Pancreas (tissue), 10 donors: ENCODE measurements at regions not wholly inside any gene's neighbourhood (a gene's known extent, or its start where the extent isn't known, plus 50 kb on each side); places are given as distances from the start of the nearest gene placed in this dataset.

Source experiments
- ATAC-seq, 4 donors: fragments of 200-7000 bp; cut with Tn5 transposase; one replicate each; pipeline versions ENCODE4 v1.8.0 to v1.9.1; 2020; ENCODE audit warnings: mild to moderate bottlenecking in 4 of 4, moderate library complexity in 4 of 4
- DNase-seq, 6 donors: peaks; one replicate each; pipeline ENCODE4 v3.0.0-alpha.2; 2020
- FAIRE-seq: peaks from 2 replicates; lab custom pipeline; 2012; peaks lifted over from hg19 to GRCh38; lab: Jason Lieb, UNC
- H3K27ac ChIP-seq, 4 donors: fragments of 200-600 bp; sonication (generic); 1 replicate in 3 of 4; 2 replicates in 1 of 4; pipeline versions ENCODE4 v1.5.0 to v1.8.0; 2020
- H3K27me3 ChIP-seq, 4 donors: fragments of 200-600 bp; one replicate each; pipeline ENCODE4 v1.8.0; 2021
- H3K36me3 ChIP-seq, 3 donors: fragments of 200-600 bp; sonication (generic) in 1 of 3; one replicate each; pipeline versions ENCODE4 v1.5.0 to v1.8.0; 2020 to 2021
- H3K4me1 ChIP-seq, 3 donors: fragments of 200-600 bp; one replicate each; pipeline ENCODE4 v1.8.0; 2021
- H3K4me3 ChIP-seq, 4 donors: fragments of 200-600 bp; sonication (generic) in 2 of 4; one replicate each; pipeline versions ENCODE4 v1.5.0 to v1.8.0; 2020 to 2021
- H3K9me3 ChIP-seq, 4 donors: fragments of 200-600 bp; one replicate each; pipeline ENCODE4 v1.8.0; 2021
- WGBS, 2 donors: extraction: QIAGEN DNeasy Blood & Tissue Kit; methylation state at CpG; one replicate each; pipeline ENCODE4 v1.1.7; 2013; 5-methylcytosine and 5-hydroxymethylcytosine counted together
- intact Hi-C, 3 donors: fragments of 100-400 bp; cut with DNase I; formaldehyde crosslinking; loops; one replicate each; pipeline versions ENCODE4 v1.11.1 to v1.14.2; 2022
- TF ChIP-seq, protein P1 (sequence below), 4 donors: fragments of 200-600 bp; sonication (generic) in 3 of 4; IDR thresholded peaks; one replicate each; pipeline versions ENCODE4 v1.5.0 to v1.8.0; 2021; ENCODE audit warnings: antibody characterized with exemption in 4 of 4
- donor health status: healthy with polysubstance abuse.
- donor health status: DM: no; HTN: no; CAD: no; lungs with moderate emphysema.
- donor health status: DM: no; HTN: no; CAD: no.
- donor health status: control.
- donor health status: control.
- donor health status: Bipolar disorder and iron deficiency.
- donor health status: DM: yes; HTN: yes; CAD: no.
- donor health status: DM: no; HTN: no; CAD: no.
- donor health status: DM: no; HTN: no; CAD: no.
- donor health status: DM: yes; HTN: yes; CAD: no.

DNA sequence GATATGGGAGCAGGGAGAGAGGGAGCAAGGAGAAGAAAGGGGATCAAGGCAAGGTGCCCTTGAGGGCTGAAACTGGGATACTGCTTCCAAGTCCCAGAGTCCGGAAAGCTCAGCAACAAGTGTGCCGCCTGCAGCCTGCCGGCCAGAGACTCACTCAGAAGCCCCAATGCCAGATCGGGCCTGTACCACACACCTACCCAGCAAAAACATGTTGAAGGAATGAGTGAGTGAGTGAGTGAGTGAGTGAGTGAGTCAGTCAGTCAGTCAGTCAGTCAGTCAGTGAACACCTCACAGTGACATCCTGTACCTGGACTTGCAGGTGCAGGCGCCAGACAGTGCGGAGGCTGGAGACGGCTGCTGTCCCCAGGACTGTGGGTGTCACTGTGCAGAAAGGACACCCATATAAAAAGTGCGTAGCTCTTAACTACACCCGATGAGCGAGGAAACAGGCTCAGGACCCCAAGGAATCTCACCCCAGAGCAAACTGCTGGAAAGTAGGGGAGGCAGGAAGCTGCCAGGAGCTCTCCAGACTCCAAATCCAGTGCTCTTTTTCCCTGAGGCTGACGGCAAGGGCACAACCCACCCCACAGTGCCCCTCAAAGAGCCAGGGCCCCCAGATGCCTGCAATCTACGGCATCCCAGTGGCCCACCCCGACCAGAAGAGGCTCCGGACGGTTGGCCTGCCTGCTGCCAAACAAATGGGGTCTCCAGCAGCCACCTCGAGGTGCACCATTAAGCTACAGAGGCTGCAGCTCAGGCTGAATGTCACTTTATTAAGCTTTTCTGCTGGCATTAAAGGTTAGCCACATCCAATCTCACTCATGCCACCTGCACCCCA is 261.7 kb downstream of the NPHP4 start:
- peak in 2 of 6 donors; percentile 35 to 37 for DNase-seq
- H3K27ac ChIP-seq: no peak overlapping the region
- no peaks in the 10 kb centered on the region for H3K36me3 ChIP-seq
- H3K4me1 ChIP-seq: no peaks in the 10 kb centered on the region
- FAIRE-seq: no peak
- no peak for ATAC-seq
- H3K9me3 ChIP-seq: no peaks in the 10 kb centered on the region
- TF ChIP-seq, protein P1, sequence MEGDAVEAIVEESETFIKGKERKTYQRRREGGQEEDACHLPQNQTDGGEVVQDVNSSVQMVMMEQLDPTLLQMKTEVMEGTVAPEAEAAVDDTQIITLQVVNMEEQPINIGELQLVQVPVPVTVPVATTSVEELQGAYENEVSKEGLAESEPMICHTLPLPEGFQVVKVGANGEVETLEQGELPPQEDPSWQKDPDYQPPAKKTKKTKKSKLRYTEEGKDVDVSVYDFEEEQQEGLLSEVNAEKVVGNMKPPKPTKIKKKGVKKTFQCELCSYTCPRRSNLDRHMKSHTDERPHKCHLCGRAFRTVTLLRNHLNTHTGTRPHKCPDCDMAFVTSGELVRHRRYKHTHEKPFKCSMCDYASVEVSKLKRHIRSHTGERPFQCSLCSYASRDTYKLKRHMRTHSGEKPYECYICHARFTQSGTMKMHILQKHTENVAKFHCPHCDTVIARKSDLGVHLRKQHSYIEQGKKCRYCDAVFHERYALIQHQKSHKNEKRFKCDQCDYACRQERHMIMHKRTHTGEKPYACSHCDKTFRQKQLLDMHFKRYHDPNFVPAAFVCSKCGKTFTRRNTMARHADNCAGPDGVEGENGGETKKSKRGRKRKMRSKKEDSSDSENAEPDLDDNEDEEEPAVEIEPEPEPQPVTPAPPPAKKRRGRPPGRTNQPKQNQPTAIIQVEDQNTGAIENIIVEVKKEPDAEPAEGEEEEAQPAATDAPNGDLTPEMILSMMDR (IDR thresholded peaks at IDR 0.05): no peak
- intact Hi-C loops: no loop called here
- no peak overlapping the region for H3K4me3 ChIP-seq
- H3K27me3 ChIP-seq: peaks cover 0 to 4% (median 0%) of the 10 kb centered on the region in 4 donors
- WGBS, 2 donors: 79 to 81% methylated on average over 16 of the region's 16 CpGs

DNA sequence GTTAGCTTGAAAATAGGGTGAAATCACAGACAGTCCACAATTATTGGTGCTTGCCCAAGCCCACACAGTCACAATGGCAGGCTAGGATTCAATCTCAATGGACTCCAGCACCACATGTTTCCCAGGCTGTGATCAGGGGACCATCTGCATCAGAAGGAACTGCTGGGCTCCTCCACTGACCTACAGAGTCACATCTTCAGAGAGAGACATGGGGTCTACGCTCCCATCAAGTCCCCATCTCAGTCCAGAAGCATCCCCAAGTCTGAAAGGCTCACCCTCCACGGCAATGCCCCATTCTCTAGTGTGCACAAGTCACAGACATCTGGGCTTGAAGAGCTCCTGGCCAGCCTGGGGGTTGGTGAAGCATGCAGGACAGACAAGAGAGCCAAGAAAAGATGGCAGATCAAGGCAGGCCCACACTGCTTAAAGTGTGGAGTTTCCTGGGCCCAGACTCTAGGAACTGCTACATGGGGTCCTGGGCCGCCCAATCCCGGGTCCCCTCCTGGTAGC is 262.5 kb downstream of the NPHP4 start:
- ATAC-seq (no peak), DNase-seq (peak in 1 of 6 donors; percentile 29), FAIRE-seq (no peak)
- Histone ChIP-seq H3K4me1 (no peaks in the 10 kb centered on the region), H3K27ac (no peak overlapping the region), H3K27me3 (peaks cover 0 to under 1% (median 0%) of the 10 kb centered on the region in 4 donors), H3K9me3 (no peaks in the 10 kb centered on the region), H3K36me3 (no peaks in the 10 kb centered on the region), H3K4me3 (no peak overlapping the region)
- intact Hi-C loops: no loop called here
- 85 to 92% methylated on average over 4 of the region's 4 CpGs for WGBS, 2 donors
- TF ChIP-seq, protein P1 (IDR thresholded peaks at IDR 0.05): no peak

DNA sequence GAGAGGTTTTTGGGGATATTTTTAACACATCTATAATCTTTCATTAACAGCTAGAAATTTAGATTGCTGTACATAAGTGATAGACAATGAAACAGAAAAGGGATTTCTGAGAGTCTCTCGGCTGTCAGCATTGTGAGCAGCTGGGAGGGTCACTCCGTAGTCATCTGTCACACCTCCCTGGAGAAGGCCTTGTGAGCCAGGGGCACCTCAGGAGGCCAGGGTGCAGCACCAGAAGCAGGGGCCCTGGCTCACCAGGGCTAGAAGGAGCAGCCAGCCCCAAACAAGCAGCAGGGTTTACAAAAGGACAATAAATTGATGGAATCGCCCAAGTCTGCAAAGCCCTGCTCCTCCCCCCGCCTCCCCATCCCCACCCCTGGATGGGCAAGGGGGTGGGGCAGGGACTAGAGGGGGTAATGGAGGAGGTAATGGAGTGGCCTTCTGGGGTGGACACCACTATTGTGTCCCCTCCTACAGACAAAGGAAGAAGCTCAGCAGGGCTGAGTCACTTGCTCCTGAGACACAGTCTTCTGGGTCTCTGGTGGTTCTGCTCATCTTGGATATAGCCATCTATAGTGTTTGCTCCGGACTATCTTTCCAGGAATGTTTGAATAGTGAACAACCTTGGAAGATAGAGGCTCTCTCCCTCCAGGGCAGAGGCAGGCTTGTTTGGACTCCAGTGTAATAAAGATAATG is 263.4 kb downstream of the NPHP4 start:
- Histone ChIP-seq H3K27ac (no peak overlapping the region), H3K4me3 (no peak overlapping the region), H3K9me3 (no peaks in the 10 kb centered on the region), H3K27me3 (no peaks in the 10 kb centered on the region), H3K36me3 (no peaks in the 10 kb centered on the region), H3K4me1 (no peaks in the 10 kb centered on the region)
- no peak for FAIRE-seq
- TF ChIP-seq, protein P1 (IDR thresholded peaks at IDR 0.05): no peak
- DNase-seq: peak in 1 of 6 donors; percentile 13
- intact Hi-C loops: no loop called here
- 39 to 43% methylated on average over 5 of the region's 5 CpGs for WGBS, 2 donors
- no peak for ATAC-seq

DNA sequence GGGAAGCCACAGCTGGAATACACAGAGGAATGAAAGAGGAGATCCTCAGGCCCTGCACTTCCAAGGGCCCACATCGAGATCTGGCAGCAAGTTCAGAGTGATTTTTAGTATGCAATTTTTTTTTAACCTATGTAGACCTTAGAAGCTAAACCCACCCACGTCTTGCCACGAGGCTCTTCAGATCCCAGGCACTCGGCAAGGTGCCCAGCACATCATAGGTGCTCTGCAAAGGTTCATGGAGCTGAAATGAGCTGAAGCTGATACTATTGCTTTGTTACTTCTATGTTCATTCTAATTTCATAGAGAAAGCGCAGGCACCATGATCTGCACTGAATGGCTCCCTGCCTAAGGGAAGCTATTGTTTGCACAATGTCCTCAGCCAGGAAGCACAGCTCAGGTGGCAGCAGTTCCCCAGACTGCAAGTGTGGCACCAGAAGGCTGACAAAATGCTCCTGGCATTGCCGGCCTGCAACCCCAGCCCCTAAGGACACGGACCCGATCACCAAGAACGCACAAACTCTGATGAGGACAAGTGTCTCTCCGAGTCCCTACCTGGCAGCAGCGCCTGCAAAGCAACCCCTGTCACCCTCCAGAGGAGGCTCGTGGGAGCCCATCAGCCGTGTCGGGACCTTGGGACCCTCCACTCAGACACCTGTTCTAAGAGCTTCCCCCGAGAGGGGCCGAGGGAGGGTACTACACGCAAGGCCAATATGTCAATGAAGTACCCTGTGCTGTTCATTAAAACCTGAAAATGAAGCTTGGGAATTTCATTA is 264.2 kb downstream of the NPHP4 start:
- no peaks in the 10 kb centered on the region for H3K36me3 ChIP-seq
- no peaks in the 10 kb centered on the region for H3K27me3 ChIP-seq
- ATAC-seq (no peak), DNase-seq (peak in 1 of 6 donors; percentile 36), FAIRE-seq (no peak)
- TF ChIP-seq, protein P1 (IDR thresholded peaks at IDR 0.05): no peak
- WGBS, 2 donors: 59 to 63% methylated on average over 17 of the region's 17 CpGs
- intact Hi-C loops: no loop called here
- H3K9me3 ChIP-seq: no peaks in the 10 kb centered on the region
- no peak overlapping the region for H3K4me3 ChIP-seq
- H3K27ac ChIP-seq: no peak overlapping the region
- no peaks in the 10 kb centered on the region for H3K4me1 ChIP-seq
